GM21447 (cell line): ENCODE measurements at regions not wholly inside any gene's neighbourhood (a gene's known extent, or its start where the extent isn't known, plus 50 kb on each side); places are given as distances from the start of the nearest gene placed in this dataset.

Experiments used
- ATAC-seq: cut with Tn5 transposase; IDR thresholded peaks from one replicate; pipeline ENCODE4 v1.9.1; 2021; ENCODE audit not compliant: unreplicated experiment

- ATAC-seq: no peak
Measured at GRCh38 chr14:84750763-84751554, 779.0 kb upstream of the FLRT2 start.

- no peak for ATAC-seq
Measured at GRCh38 chr14:84751745-84752144, 778.2 kb upstream of the FLRT2 start.

- ATAC-seq: no peak
Measured at GRCh38 chr14:84760489-84761126, 769.3 kb upstream of the FLRT2 start.

DNA sequence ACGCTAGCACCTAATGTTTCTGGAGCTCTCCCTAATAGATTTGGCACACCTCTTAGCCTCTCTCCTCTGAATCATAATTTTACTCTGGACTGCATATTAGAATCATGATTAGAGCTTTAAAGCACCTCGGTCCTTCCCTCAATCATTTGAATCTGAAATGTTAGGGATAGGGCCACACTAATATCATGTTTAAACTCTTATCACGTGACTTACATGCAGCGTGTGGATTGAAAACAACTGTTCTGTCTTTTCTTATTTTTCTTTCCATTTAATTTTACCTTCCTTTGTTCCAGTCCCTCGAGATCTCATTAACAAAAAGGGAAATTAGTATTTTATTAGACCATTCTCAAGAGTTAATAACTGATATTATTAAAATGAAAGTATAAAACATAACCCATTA lies 762.5 kb upstream of the FLRT2 start:
- ATAC-seq: no peak

- ATAC-seq: no peak
Measured at GRCh38 chr14:84770030-84770429, 759.9 kb upstream of the FLRT2 start.

DNA sequence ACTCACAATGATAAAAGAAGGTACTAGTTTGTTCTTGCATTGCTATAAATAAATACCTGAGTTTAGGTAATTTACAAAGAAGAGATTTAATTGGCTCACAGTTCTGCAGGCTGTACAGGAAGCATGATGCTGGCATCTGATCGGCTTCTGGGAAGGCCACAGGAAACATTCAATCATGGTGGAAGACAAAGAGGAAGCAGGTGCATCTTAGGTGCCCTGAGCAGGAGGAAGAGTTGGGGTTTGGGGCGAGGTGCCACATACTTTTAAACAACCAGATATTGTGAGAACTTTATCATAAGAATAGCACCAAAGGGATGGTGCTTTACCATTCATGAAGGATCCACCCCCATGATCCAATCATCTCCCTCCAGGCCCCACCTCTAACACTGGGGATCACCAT lies 752.6 kb upstream of the FLRT2 start:
- ATAC-seq: no peak

GRCh38 chr14:84782902-84783301 lies 747.0 kb upstream of the FLRT2 start:
- ATAC-seq: no peak

DNA sequence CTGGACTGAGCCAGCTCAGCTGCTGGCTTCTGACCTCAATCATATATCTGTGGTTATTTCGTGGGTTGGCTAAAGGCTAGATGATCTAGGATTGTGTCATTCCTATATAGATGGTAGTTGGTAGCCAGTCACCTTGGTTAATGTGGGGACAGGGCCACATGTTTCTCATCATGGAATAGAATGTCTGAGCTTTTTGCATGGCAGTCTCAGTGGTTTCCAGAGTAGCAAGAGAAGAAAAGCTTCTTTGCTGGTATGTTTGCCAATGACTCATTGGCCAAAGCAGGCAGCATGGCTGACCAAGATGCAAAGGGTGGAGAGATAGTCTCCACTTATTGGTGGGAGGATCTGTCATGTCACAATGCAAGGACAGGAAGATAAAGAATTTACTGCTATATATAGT lies 746.4 kb upstream of the FLRT2 start:
- no peak for ATAC-seq

DNA sequence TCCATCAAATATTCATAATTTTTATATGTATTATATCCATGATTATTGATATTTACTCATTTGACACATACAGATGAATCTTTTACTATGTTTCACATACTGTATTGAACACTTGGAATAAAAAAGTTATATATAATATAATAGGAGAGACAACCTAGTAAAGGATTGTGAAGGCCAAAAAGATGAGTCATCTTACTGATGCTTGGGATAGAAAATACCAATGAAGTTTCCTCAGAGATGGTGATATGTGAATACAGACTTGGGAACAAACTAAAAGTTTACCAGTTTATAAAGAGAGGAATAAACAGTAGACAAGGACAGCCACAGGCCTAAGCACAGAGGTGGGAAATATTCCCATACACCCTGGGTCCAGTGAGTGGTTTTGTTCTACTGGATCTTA lies 743.9 kb upstream of the FLRT2 start:
- no peak for ATAC-seq

- no peak for ATAC-seq
Measured at GRCh38 chr14:84789012-84789411, 740.9 kb upstream of the FLRT2 start.

DNA sequence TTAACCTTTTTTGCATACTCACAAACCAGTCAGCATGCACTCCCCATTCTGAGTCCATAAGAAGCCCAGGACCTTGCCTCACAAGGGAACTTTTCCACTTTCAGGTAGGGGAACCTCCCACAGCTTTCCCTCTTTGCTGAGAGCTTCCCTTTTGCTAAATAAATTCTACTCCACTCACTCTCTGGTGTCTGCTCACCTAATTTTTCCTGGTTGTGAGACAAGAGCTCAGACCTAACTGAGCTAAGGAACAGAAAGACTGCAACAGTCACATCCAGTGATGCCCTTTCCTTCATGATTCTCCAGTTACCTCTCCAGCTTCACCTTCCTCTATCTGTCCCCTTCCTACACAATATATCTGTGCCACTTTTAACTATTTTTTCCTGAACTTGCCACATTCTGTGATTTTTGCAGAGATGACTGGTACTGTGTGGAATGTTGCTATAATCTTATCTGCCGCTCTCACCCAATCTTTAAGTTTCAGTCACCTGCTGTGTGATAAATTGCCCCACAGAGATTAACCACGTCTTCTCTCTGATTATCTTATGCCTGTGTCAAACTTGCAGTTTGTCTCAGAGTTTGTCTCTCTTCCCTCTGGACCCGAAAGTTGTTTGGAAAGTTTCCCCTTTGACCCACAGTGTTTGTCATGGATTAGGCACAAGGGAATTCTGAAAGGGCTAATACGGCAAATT lies 737.1 kb upstream of the FLRT2 start:
- no peak for ATAC-seq

DNA sequence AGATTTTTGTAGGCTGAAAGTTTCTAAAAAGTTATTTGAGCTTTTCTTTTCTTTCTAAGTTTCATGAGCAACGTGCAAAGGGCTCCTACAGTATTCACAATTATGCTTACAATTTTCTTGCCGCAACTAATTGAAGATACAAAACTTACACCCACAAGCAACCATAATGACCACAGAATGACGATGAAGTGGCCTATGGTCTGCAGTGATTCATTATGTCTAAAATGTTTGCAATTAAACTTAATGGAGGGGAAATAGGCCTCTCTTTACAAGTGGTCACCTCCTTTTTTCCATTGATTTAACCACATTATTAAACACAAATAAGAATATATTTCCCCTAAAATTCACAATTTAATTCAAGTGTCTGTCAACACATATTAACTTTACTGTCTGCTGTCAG lies 732.6 kb upstream of the FLRT2 start:
- ATAC-seq: no peak

DNA sequence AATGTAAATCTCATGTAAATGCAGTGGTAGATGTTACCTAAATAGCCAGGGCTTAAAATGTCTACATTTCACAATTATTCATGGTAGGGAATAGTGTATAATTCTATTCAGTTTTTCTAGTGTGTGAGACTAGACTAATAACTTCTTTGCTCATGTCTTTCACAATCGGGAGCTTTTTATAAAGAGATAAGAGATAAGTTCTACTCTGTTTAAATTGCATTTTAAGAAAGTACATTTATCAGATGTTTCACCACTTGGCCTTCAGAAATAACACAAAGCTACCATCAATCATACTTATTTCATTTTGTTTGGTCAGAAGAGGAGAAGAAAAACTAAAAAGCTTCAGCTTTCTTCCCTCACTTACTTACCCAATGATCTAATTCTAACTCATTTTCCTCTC lies 725.5 kb upstream of the FLRT2 start:
- no peak for ATAC-seq

GRCh38 chr14:84804895-84805294 lies 725.0 kb upstream of the FLRT2 start:
- ATAC-seq: no peak

DNA sequence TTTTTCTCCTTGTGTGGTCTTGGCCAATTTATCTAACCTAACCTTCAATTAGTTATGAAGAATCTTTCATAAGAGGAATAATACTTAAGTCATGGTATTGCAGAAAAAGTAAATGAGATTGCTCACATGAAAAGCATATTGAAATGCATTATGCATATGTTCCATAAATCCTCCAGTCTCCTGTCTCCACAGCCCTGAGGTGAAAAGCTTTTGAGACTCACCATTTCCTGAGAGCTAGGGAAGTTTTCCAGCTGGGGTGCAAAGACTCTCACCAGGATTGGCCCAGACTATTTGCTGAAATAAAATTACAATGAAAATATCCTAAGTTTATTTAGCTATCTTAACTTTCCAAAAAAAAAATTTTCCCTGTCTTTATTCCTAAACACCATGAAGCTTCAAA lies 723.8 kb upstream of the FLRT2 start:
- no peak for ATAC-seq

DNA sequence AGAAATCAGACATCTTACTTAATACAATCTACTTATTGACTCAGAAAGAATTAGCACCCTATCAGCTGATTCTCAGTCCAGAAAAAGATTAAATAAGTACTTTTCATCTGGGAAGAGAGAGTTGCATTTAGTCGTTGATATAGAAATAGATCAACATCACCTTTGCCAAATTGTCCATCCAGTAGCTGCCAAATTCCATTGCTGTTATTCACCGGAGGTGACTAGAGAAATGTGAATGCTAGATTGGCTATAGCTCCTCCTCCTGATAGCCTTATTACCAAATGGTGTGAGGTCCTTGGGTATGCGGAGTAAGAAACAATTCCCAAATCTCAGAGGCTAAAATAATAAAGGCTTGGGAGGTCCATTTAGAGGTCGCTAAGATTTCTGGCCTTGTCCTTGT lies 723.3 kb upstream of the FLRT2 start:
- no peak for ATAC-seq

DNA sequence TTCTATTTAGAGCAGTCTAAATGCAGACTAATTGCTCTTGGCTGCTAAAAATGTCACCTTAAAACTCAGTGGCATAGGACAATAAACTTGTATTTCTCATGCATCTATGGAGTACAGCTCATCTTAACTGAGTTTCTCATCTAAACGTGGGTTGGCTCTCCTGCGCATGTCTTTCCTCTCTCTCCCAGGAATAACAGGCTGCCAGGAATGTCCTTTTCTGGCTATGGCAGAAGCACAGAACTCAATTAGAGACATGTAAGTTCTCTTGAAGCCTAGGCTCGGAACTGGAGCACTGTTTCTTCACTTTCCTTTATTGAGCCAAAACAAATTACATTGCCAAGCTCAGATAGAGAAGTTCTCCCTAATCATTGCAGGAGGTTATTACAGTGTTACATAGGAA lies 722.3 kb upstream of the FLRT2 start:
- ATAC-seq: no peak

GRCh38 chr14:84809158-84809557 lies 720.8 kb upstream of the FLRT2 start:
- no peak for ATAC-seq

- ATAC-seq: no peak
Measured at GRCh38 chr14:84814391-84814790, 715.6 kb upstream of the FLRT2 start.

- ATAC-seq: no peak
Measured at GRCh38 chr14:84819528-84819927, 710.4 kb upstream of the FLRT2 start.

- ATAC-seq: no peak
Measured at GRCh38 chr14:84825481-84826251, 704.3 kb upstream of the FLRT2 start.
